GM12892 (cell line): ENCODE measurements at regions not wholly inside any gene's neighbourhood (a gene's known extent, or its start where the extent isn't known, plus 50 kb on each side); places are given as distances from the start of the nearest gene placed in this dataset.
A peak's percentile ranks its signal among the peaks of the same experiment; 100 is the strongest.

Experiments used
- DNase-seq: peaks from one replicate; pipeline ENCODE4 v3.0.0; 2011; ENCODE audit not compliant: insufficient read length
- FAIRE-seq: peaks from 2 replicates; lab custom pipeline; 2011; peaks lifted over from hg19 to GRCh38; lab: Jason Lieb, UNC
- POLR2A ChIP-seq: IDR thresholded peaks from 2 replicates; pipeline ENCODE4 v1.6.1; 2011; ENCODE audit warnings: low read depth, low read length, control low read depth
- POLR2AphosphoS5 ChIP-seq: IDR thresholded peaks from 2 replicates; pipeline ENCODE4 v1.6.1; 2011; ENCODE audit warnings: low read depth, low read length, control low read depth
- TAF1 ChIP-seq: IDR thresholded peaks from 2 replicates; pipeline ENCODE4 v1.6.1; 2011; ENCODE audit warnings: low read depth, mild to moderate bottlenecking, control low read depth, low read length, borderline replicate concordance

DNA sequence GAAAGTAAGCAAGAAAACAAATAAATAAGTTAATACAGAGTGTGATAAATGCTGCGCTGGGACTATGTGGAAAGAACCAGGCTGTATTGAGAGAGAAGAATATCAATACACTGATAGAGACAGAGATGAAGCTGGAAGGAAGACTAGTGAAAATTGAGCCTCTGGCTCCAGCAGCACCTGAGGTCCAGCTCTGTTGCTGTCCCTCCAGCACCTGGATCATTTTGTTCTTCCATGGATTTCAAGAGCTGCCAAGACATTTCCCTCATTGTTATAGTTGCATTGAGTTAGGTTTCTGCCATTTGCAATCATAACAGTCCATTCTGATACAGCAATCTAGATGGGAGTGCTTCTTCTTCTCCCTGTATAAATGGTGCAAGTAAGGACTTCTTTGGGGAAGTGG is 242.7 kb upstream of the FGGY start:
- FAIRE-seq, result no peak
- no peak for DNase-seq
- no peak for TF ChIP-seq POLR2AphosphoS5
- TF ChIP-seq POLR2A, result no peak
- TF ChIP-seq TAF1, result no peak

DNA sequence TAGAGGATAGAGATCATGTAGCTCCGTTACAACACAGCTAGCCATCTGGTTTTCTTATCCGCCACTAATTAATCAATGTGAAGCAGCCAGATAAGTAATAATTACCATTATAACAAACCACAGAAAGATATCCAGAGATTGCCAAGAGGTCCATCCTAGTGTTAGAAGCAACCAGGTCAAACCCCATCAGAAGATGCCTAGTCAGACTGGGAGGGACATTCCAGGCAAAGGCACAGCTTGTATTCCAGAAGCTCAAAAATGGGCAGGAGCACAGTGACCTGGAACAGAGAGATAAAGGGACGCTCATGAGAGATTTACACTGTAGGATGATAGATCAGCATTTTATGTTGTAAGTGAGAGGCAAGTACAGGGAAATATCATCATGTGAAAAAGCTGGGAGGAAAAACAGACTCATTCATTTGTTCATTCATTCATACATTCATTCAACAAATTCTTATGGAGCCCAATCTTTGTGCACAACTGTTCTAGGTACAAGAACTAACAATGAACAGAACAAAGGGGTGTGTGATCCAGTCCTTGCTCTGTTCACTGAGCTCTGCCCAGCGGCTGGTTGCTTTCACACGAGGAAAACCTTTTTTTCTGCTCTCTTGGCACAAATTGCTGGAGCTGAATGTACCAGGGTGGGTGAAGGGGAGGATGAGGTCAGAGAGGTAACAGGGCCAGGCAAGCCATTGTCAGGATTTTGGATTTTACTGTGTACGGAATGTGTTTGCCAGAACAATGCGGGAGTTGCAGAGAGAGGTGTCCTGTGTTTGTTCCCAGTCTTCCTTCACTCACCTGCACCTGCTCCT is 240.8 kb upstream of the FGGY start:
- TF ChIP-seq POLR2AphosphoS5, result no peak
- TF ChIP-seq POLR2A, result no peak
- TF ChIP-seq TAF1, result no peak
- FAIRE-seq, result no peak
- no peak for DNase-seq

DNA sequence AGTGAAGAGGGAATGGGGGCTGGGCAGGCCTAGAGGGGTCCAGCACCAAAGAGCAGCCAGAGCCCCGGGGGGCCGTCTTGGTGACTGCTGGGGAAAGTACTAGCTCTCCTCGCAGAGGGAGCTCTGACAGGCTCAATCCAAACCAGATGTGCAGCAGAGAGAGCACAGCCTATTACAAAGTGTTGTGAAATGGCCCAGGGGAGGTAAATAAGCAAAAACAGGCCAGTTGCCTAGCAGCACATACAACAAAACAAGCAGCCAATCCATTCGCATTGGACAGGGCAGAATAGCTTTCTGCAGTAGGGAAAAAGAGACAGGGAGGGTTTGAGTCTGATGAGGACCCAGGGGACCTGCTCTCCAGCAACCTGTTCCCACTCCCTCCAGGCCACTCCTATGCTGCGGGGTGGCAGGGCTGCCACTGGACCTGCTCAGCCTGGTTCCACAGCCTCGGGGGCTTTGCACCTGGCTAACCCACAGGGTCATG is 239.6 kb upstream of the FGGY start:
- DNase-seq, result no peak
- no peak for TF ChIP-seq TAF1
- TF ChIP-seq POLR2A, result no peak
- TF ChIP-seq POLR2AphosphoS5, result no peak
- FAIRE-seq, result no peak

DNA sequence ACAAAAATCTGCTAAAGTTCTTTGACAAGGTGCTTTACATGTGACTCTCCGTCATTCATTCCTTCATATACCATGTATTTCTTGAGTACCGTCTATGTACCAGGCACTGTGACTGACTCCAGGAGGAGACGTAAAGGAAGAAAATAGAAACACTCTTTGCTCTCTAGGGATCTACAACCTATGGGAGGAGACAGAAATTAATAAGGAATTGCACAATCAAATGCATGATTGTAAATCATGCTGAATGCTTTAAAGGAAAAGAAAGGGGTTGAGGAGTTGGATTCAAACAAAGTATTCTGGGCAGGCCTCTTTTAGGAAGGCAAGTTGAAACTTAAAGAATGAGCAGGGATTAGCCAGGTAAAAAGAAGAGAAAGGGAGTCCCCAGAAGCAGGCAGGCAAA is 239.1 kb upstream of the FGGY start:
- TF ChIP-seq POLR2AphosphoS5, result no peak
- no peak for TF ChIP-seq POLR2A
- TF ChIP-seq TAF1, result no peak
- DNase-seq (no peak), FAIRE-seq (no peak)

DNA sequence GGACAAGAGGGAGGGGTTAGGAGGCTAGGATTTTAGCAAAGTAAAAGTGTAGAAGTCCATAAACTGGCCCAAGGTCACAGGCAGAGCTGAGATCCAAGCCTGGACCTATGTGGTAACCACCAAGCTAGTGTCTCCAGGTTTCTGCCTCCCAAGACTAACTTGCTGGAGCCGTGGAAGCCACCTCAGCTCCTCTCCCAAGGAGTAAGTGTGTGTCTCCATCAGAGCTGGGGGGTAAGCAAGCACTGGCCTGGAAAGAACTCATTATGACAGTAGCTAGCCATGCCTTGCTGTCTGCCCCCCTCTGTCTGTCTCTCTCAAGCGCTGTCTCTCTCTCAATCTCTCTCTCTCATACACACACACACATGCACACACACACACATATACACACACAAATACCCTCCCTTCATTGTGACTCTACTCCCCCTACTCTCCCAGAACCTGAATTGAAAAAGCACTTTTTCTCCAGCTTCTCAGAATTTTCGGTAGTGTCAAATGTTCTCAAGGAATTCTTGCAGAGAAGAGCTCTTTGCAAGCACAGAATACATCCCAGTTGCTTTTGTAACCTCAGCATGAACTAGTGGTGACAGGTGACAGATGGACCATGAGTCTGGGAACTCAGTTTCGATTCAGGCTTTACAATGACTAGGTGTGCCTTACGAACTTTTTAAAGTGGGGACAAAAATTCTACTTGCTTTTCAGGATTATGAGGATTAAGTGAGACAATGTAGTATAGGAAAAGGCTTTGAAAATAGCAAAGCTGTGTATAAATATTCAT is 238.0 kb upstream of the FGGY start:
- DNase-seq (no peak), FAIRE-seq (no peak)
- TF ChIP-seq POLR2A (no peak), TAF1 (no peak), POLR2AphosphoS5 (no peak)

DNA sequence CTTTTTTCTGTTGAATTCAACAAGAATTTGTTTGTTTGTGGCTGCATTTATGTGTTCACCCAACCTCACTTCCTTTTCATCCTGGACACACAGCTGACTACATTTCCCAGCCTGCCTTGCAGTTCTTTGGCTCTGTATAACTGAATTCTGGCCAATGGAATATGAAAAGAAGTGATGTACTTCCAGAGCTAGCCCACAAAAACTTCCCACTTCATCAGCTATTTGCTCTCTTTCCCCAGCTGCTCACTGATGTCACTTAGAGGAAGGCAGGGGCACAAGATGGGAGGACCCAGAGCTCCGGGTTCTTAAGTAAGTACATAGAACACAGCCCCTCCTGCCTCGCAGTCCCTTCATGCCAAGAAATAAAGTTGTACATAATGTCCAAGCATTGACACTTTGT is 235.0 kb upstream of the FGGY start:
- TF ChIP-seq POLR2AphosphoS5, result no peak
- TF ChIP-seq TAF1, result no peak
- FAIRE-seq (no peak), DNase-seq (no peak)

DNA sequence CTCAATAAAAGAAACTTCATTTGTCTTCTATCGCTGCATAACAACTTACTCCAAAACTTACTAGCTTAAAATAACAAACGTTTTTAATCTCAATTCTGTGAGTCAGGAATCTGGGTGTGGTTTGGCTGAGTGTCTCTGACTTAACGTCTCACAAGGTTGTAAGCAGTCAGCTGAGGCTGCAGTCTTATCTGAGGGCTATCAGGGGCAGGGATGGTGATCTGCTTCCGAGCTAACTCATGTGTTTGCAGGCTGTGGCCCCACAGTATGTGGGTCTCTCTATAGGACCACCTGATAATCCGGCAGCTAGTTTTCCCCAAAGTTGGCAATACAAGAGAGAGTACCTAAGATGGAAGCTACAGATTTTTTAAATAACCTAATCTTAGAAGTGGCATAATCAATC is 234.2 kb upstream of the FGGY start:
- FAIRE-seq (no peak), DNase-seq (no peak)
- TF ChIP-seq POLR2AphosphoS5 (no peak), POLR2A (no peak), TAF1 (no peak)

DNA sequence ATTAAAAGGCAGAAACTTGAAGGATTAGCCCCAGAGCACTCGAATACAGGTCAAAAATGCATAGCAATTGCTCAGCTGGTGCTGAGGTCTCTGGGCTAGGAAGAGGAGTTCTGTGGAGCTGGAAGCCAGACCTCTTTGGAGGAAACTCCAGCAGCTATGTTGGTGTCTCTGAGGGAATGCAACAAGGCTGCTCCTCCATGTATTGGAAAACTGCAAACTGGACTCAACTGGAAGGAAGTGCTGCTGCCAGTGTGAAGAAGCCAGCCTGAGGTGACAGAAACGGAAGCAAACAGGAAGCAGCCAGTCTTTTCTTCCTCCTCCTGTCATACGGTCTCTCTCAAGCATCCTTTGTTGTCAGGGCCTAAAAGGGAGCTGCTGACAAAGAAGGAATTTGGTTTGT is 233.4 kb upstream of the FGGY start:
- TF ChIP-seq POLR2A, result no peak
- no peak for TF ChIP-seq POLR2AphosphoS5
- TF ChIP-seq TAF1, result no peak
- no peak for DNase-seq
- peak; percentile 27 for FAIRE-seq

DNA sequence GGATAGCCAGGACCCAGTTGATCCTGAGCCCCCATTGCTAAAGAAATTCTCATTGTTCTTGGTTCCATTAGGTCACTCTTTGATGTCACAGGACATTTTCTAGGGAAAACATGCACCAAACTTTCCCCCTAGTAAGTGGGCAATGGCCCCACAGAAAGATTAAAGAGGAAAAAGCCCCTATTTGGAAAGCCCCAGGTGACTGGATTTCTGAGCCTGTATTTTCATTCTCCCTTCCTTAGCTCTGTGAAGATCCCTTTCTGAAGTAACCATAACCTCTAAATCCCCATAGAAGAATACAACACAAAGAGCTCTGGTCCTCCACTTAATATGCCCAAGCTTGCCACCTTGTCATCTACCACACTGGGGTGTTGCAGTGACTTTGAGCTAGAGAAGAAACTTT is 232.3 kb upstream of the FGGY start:
- no peak for FAIRE-seq
- no peak for DNase-seq
- no peak for TF ChIP-seq POLR2AphosphoS5
- no peak for TF ChIP-seq TAF1
- no peak for TF ChIP-seq POLR2A

DNA sequence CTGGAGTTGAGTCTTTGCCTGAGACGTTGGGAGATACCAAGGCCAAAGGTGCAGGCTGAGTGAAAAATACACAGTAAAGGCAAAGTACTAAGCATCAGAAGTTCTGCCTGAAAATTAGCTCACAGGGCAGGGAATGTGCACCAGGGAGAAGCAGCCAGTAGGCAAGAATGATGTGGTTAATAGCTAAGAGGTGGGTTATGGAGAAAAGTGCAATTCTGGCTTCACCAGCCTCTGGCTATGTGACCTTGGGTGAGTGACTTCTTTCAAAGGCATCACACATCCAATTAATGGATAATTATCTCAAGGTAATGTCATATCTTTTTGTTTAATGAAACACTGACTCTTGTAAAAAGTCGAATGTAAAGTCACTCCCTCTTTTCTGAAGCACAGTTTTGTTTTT is 230.7 kb upstream of the FGGY start:
- FAIRE-seq (no peak), DNase-seq (no peak)
- no peak for TF ChIP-seq POLR2A
- no peak for TF ChIP-seq TAF1
- no peak for TF ChIP-seq POLR2AphosphoS5

DNA sequence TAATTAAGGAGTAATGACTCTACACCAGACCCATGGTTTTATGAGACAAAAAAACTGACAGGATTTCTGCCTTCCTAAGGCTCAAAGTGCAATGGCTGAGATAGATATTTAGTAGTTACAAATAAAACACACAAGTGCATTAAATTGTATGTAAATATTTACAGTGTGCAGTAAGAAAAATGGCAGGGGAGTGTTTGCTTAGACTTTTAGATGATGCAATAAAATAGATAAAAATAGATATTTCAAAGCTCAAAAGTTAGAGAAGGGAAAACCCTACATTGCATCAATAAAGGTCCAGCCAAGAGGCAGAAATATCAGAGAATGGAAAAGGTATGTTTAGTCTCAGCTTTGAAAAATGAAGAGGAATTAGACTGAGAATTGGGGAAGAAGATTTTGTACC is 226.3 kb upstream of the FGGY start:
- no peak for DNase-seq
- no peak for TF ChIP-seq POLR2AphosphoS5
- TF ChIP-seq POLR2A, result no peak
- TF ChIP-seq TAF1, result no peak
- no peak for FAIRE-seq

DNA sequence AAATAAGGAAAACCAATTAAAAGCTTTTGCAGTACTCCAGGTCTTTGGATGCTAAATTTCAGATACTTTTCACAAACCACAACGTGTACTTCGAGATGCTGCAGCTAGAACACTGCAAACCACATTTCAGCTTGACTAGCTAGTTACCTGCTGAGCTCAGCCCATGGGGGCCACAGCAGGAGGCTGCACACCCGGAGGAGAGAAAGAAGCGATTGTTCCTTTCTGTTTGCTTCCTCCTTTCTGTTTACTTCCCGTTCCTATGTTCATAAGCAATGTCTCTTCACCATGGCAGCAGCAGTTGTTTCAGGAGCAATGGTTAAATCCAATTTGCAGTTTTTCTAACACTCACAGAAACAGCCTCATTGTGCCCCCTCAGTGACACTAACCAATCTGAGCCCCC is 225.6 kb upstream of the FGGY start:
- no peak for DNase-seq
- no peak for TF ChIP-seq TAF1
- TF ChIP-seq POLR2A, result no peak
- no peak for TF ChIP-seq POLR2AphosphoS5
- FAIRE-seq, result no peak
